NCI-H345 (cell line): ENCODE measurements at regions not wholly inside any gene's neighbourhood (a gene's known extent, or its start where the extent isn't known, plus 50 kb on each side); places are given as distances from the start of the nearest gene placed in this dataset.

Experiments used
- DNase-seq: peaks from one replicate; lab custom pipeline; 2025; lab: John Stamatoyannopoulos, UW

- DNase-seq: no peak
Observed at GRCh38 chr5:39505363-39505762, 80.6 kb upstream of the DAB2 start.

- DNase-seq: no peak
Observed at GRCh38 chr5:39503155-39503554, 78.4 kb upstream of the DAB2 start.

- no peak for DNase-seq
Observed at GRCh38 chr5:39502704-39503103, 77.9 kb upstream of the DAB2 start.

- DNase-seq: no peak
Observed at GRCh38 chr5:39501397-39501796, 76.6 kb upstream of the DAB2 start.

GRCh38 chr5:39500551-39501175 is 75.9 kb upstream of the DAB2 start:
- no peak for DNase-seq

GRCh38 chr5:39498278-39498952 is 73.6 kb upstream of the DAB2 start:
- DNase-seq: no peak

GRCh38 chr5:39497322-39497721 is 72.5 kb upstream of the DAB2 start:
- no peak for DNase-seq

GRCh38 chr5:39495227-39495626 is 70.4 kb upstream of the DAB2 start:
- DNase-seq: no peak

- no peak for DNase-seq
Observed at GRCh38 chr5:39494534-39494933, 69.8 kb upstream of the DAB2 start.

GRCh38 chr5:39494107-39494510 is 69.3 kb upstream of the DAB2 start:
- no peak for DNase-seq

- DNase-seq: no peak
Observed at GRCh38 chr5:39491210-39491609, 66.4 kb upstream of the DAB2 start.

GRCh38 chr5:39489263-39489662 is 64.5 kb upstream of the DAB2 start:
- DNase-seq: no peak

GRCh38 chr5:39486790-39487189 is 62.0 kb upstream of the DAB2 start:
- DNase-seq: no peak

GRCh38 chr5:39486361-39486760 is 61.6 kb upstream of the DAB2 start:
- no peak for DNase-seq

- no peak for DNase-seq
Observed at GRCh38 chr5:39485079-39485478, 60.3 kb upstream of the DAB2 start.

GRCh38 chr5:39484673-39485072 is 59.9 kb upstream of the DAB2 start:
- no peak for DNase-seq

GRCh38 chr5:39482098-39482497 is 57.3 kb upstream of the DAB2 start:
- no peak for DNase-seq

- DNase-seq: no peak
Observed at GRCh38 chr5:39479537-39479936, 54.8 kb upstream of the DAB2 start.

- DNase-seq: no peak
Observed at GRCh38 chr5:39478863-39479262, 54.1 kb upstream of the DAB2 start.

GRCh38 chr5:39476843-39477220 is 52.1 kb upstream of the DAB2 start:
- no peak for DNase-seq

GRCh38 chr5:39475881-39476842 is 51.4 kb upstream of the DAB2 start:
- no peak for DNase-seq

GRCh38 chr5:39475159-39475571 is 50.4 kb upstream of the DAB2 start:
- no peak for DNase-seq
